ENCODE measurements at regions not wholly inside any gene's neighbourhood (a gene's known extent, or its start where the extent isn't known, plus 50 kb on each side); places are given as distances from the start of the nearest gene placed in this dataset.
"Not testable (repeated sequence)": the region's sequence is repeated elsewhere in the genome, so short reads cannot be mapped to it uniquely, and the experiment has no call there.

DNA sequence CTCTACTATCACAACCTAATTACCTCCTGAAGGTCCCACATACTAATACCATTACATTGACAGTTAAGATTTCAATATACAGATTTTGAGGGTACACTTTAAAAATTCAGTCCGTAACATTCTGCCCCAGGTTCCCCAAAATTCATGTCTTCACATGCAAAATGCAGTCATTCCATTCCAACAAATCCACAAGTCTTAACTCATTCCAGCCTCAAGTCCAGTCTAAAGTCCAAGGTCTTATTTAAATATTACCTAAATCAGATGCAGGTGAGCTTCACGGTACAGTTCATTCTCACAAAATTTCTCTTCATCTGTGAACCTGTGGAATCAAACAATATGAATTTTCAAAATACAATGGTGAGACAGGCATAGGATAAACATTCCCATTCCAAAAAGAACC is 1332.0 kb downstream of the CDH12 start:
- TF ChIP-seq, protein P1, sequence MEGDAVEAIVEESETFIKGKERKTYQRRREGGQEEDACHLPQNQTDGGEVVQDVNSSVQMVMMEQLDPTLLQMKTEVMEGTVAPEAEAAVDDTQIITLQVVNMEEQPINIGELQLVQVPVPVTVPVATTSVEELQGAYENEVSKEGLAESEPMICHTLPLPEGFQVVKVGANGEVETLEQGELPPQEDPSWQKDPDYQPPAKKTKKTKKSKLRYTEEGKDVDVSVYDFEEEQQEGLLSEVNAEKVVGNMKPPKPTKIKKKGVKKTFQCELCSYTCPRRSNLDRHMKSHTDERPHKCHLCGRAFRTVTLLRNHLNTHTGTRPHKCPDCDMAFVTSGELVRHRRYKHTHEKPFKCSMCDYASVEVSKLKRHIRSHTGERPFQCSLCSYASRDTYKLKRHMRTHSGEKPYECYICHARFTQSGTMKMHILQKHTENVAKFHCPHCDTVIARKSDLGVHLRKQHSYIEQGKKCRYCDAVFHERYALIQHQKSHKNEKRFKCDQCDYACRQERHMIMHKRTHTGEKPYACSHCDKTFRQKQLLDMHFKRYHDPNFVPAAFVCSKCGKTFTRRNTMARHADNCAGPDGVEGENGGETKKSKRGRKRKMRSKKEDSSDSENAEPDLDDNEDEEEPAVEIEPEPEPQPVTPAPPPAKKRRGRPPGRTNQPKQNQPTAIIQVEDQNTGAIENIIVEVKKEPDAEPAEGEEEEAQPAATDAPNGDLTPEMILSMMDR (IDR thresholded peaks at IDR 0.05; ENCODE audit: extremely low read depth in 1 of 2, insufficient read depth in 1 of 2, low read depth in 1 of 2, low read length in 2 of 2) = not testable (repeated sequence)
- not testable (repeated sequence) for TF ChIP-seq POLR2AphosphoS5 (IDR thresholded peaks at IDR 0.05; ENCODE audit: insufficient read depth, low read depth, low read length); POLR2A (IDR thresholded peaks at IDR 0.05; ENCODE audit: low read depth, low read length)
- TF ChIP-seq, protein P2, sequence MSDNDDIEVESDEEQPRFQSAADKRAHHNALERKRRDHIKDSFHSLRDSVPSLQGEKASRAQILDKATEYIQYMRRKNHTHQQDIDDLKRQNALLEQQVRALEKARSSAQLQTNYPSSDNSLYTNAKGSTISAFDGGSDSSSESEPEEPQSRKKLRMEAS (IDR thresholded peaks at IDR 0.05; ENCODE audit: insufficient read depth, insufficient read length) = not testable (repeated sequence)

Data from endothelial cell of umbilical vein (primary cell).